DMS79 (cell line): ENCODE measurements at regions not wholly inside any gene's neighbourhood (a gene's known extent, or its start where the extent isn't known, plus 50 kb on each side); places are given as distances from the start of the nearest gene placed in this dataset.
"Not testable (repeated sequence)": the region's sequence is repeated elsewhere in the genome, so short reads cannot be mapped to it uniquely, and the experiment has no call there.

Experiments used
- DNase-seq: peaks from one replicate; lab custom pipeline; 2025; lab: John Stamatoyannopoulos, UW

DNA sequence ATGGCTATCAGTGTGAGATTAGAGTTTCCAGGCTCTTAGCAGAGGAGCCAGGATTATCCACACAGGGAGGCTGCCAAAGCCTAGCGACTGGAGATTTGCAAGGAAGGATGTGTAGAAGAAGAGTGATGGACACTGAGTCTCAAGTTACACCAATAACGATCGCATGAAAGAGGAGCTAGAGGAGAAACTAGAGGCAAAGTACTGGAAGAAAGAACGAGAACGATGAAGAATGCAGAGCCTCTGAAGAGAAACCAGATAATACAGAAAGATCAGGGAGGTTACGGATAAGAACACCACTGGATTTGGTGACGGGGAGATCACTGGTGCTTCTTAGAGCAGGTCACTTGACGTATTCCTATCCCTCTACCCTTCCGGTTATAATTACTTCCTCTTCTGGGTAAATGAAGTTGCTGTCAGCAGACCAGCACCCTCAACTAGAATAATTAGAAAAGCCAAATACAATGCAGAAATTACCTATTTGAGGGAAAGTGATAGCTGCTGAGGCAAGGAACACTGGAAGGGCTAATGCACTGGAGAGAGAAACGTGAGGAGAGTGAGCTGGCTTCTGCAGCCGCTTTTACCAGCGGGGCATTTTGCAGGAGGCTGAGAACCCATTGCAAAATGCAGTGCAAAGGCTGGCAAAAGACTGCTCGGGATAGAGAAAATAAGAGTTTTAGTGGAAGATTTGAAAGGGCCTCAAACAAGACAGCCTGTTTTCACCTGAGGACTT, 93.1 kb upstream of the HIF1A start:
- DNase-seq = no peak

DNA sequence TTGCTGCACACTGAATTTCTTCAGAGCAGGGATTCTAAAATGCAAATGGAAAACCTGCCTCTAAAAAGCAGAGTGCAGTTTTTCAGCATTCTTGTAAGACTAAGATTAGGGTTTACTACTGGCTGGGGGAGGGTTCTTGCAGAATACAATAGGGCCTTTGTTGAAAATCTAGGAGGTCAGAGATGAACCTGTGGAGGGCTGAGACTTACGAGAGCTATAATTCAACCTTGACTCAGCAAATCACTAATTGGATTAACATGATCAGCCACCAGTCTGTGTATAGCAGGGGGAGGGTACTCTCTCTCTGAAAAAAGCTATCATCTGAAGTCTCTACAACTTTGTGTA, 92.6 kb upstream of the HIF1A start:
- DNase-seq = no peak

DNA sequence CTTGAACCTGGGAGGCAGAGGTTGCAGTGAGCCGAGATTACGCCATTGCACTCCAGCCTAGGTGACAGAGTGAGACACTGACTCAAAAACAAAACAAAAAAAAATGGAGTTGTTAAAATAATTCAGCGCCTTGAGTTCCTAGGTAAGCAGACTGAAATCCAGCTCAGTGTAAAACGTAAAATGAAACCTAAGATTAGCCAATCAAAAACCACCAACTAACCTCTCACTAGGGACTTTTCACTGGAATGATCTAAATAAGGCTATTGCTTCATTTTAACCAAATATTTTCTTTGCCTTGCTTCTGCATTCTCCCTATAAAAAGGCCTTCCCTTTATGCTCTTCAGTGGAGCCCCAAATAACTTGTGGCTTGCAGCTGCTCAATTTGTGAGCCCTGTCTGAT, 91.6 kb upstream of the HIF1A start:
- no peak for DNase-seq

GRCh38 chr14:61607570-61608244, 87.6 kb upstream of the HIF1A start:
- DNase-seq = no peak

DNA sequence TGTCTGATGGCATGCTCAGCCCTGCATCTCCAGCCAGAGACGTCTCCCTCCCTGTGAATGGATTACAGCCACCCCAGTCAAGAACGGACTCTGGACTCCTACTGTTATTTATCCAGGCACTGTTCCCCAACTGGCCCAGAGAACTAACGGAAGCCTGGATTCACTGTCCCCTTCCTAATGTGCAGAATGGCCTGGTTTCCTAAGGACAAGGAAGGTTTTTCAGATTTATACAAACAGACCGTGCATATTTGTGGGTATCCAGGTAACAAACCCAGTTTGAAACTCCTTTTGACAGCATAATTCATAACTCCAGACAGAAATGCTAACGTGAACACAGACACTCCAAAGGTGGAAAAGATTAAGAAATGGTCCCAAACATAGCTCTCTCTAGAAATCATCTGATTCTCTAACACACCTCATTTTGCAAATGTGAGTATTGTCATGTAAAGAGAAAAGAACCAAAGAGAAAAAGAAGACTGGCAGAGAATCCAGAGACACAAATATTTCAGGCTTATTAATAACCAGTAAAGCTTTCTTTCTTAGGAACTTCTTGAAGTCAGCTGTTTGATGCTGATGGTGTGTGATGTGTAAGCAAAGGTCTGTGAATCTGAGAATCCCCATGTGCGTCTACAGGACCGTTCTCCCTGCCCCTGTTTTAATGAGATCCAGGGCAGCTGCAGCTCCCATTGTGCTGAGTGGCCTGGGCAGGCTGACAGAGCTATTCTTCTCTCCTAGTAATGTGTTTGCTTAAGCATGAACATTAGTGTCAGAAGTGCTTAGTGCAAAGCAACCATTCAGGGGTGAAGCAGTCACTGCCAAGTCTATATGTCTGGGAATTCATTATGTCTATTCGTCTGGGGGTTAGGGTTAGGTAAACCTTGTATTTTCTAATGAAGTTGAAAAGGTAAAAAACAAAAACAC, 86.8 kb upstream of the HIF1A start:
- DNase-seq = peak; percentile 95

- peak; percentile 69 for DNase-seq
Observed at GRCh38 chr14:61609191-61609843, 86.0 kb upstream of the HIF1A start.

- DNase-seq = no peak
Observed at GRCh38 chr14:61609884-61610283, 85.4 kb upstream of the HIF1A start.

DNA sequence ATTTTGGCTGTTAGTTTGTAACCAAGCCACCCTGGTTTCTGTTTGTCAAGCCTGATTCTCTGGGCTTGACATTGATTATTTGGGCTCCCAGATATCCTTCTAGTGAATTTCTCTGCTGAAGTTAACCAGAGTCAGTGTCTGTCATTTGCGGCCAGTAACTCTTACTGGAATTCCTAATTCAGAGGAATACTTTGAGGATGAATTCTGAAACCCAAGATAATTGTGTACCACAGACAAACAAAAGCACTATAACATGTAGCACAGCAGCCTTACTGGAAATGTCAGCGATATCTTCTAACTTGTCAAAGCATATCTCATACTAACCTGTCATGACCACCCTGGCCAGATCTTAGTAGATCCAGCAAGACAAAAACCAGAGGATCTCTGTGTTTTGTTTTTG, 84.4 kb upstream of the HIF1A start:
- DNase-seq = no peak

- DNase-seq = no peak
Observed at GRCh38 chr14:61611880-61612630, 83.3 kb upstream of the HIF1A start.

DNA sequence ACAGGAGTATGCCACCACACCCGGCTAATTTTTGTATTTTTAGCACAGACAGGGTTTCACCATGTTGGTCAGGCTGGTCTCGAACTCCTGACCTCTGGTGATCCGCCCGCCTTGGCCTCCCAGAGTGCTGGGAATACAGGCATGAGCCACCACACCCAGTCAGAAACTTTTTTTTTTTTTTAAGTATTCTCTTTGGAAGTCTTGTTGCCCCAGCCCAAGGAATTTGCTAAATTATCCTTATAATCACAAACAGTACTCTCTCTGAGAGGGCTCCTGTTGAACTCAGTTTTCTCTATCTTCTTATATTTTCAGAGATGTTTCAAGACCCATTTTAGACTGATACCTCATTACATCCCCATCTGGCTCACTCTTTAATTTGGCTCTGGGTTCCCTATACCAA, 82.3 kb upstream of the HIF1A start:
- not testable (repeated sequence) for DNase-seq

DNA sequence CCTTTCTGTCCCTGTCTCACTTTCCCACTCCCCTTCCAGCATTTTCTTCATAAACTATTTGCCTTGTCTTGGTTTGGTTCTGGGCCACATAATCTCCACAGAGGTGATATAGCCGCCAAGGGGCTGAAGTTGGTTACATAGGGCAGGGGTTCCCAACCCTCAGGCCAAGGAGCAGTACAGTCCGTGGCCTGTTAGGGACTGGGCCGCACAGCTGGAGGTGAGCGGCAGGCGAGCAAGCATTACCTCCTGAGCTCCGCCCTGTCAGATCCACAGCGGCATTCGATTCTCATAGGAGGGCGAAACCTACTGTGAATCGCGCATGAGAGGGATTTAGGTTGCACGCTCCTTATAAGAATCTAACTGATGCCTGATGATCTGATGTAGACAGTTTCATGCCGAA, 80.6 kb upstream of the HIF1A start:
- no peak for DNase-seq

DNA sequence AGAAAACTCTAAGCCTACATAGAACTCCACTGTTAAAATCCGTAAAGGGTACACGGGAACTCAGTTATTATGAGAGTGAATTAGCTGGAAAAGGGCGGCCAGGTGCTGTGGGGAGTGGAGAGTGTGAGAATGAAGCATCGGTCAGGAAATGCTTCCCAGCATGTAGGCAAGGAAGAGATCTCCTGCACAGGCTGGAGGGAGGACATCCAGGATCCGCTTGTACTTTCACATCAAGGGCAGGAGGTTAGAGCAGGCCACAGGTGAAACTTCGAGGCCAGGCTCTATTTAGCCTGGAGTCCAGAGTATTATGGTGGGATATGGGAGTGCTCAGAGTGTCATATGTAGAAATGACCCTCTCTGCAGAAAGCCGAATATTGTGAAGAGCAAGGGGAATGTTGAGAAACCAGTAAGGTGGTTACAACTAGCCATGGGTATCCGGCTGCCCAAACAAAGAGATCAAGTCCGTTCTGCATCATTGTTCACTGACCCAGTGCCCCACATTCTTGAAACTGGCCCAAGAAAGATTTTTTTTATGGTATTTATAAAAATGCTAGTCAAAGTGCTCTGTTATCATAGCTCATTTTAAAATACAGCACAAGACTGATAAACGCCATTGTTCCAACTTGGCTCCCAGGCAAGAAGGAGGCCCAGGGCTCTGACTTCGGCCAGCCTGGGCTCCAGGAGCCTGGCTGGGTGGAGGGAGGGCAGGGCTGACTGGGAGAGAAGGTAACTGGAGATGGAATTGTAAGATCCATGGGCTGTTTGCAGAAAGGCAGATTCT, 79.4 kb upstream of the HIF1A start:
- DNase-seq = no peak

DNA sequence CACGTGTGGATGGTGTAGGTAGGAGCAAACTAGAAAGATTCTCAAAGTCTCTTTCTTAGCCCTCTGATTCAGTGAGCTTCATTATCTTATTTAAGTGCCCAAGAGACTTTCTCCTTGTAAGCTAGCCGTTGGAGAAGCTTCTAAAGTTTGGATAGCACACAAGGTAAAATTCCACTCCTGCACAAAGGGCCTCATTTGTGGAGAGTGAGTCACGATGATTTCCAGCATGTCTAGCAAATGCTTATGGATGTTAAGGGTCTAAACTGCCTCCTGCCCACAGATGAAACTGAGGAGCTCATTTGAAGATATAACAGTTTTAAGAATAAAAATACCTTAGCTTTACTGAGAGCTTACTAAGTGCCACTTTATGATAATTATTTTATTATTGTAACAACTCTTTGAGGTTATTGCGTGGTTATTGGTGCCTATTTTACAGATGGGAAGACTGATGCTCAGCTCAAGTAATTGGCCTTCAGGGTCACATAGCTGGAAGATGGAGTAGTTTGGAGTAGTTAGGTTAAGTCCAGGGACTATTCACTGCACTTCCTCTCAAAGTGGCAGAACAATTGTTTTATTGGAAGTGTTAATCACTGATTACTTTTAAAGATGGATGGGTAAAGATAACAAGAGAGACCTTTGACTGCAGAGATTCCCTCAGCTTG, 78.7 kb upstream of the HIF1A start:
- no peak for DNase-seq

GRCh38 chr14:61618448-61618847, 76.9 kb upstream of the HIF1A start:
- no peak for DNase-seq

DNA sequence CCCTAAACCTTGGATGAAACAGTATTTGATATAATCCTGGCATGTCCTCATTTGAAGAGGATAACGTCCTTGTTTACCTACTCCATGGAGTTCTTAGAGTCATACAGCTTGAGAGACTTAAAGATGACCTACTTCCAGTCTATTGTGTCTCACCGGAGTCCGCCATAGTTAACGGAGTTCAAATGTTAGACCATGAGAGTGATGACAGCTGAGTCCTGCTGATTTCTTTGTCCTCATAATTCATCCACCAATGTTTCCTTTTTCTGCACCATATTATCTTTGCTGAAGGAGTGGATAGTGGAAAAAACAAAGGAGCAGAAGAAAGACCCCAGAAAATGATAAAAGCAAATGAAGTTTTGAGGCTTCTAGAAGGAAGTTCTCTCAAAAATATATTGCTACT, 75.8 kb upstream of the HIF1A start:
- DNase-seq = no peak

- DNase-seq = no peak
Observed at GRCh38 chr14:61620130-61620946, 75.0 kb upstream of the HIF1A start.

DNA sequence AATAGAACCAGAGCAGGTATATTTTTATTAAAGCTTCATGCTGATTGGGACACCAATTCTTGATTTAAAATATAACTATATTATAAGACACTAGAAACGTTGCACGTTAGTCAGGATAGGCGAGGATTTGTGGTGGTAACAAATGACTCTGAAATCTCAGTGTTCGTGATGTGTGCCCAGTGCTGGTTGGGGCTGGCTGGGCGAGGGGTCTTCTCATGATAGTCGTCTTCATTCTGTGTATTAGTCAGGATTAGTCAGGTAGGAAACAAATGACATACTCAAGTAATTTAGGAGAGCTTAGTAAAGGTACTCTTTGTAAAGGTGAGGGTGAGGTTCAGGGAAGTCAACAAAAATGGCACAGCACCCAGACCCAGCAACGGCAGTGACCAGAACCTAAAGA, 73.9 kb upstream of the HIF1A start:
- DNase-seq = no peak

DNA sequence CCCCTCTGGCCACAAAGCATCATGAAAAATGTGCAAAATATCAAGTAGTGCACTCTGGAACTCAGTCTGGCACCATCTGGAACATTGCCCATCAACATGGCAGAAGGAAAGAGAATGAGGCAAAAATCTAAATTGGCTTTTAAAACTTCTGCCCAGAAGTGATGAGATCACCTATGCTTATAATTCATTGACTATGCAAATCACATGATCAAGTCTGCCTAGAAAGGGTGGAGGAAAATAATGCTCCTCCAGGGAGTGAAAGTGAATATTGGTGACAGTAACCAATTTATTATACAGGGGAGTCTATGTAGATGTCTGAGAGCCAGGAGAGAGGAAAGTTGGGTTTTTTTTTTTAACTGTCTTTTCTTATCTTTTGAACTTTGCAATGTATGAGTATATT, 73.3 kb upstream of the HIF1A start:
- DNase-seq = no peak

DNA sequence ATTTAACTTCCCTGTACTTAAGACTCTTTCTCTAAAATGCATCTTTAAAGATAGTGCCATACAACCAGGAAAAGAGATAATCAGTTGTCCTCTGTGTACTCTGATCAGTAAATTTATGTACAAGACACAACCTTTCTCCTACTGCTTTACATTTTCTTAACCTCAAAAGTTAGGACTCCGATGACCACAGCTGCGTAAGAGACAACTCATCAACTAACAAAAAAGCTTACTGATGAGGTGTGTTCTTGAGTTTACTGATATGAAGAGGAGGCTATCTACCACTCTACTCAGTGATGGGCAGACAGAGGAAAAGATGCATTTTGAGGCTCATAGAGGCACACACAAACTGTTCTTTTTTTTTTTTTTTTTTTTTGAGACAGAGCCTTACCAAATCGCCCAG, 71.4 kb upstream of the HIF1A start:
- no peak for DNase-seq
